Caco-2 (cell line): ENCODE measurements at regions not wholly inside any gene's neighbourhood (a gene's known extent, or its start where the extent isn't known, plus 50 kb on each side); places are given as distances from the start of the nearest gene placed in this dataset.

Source experiments
- BruUV-seq: library from RNA; stranded (reverse); fragments of 400-500 nt; replicated peaks from 2 replicates; lab custom pipeline; 2021; lab: Mats Ljungman, UMichigan
- CTCF ChIA-PET: fragments of 300-600 bp; sonication (Branson Sonifier 250); formaldehyde crosslinking; loops from one replicate; lab custom pipeline; 2022; ENCODE audit warnings: antibody characterized with exemption; lab: Charles Lee
- POLR2A ChIA-PET: fragments of 300-600 bp; sonication (Branson Sonifier 250); formaldehyde crosslinking; loops from one replicate; lab custom pipeline; 2022; ENCODE audit warnings: antibody characterized with exemption; lab: Charles Lee
- DNase-seq, 2 experiments: peaks; one replicate each; pipeline versions ENCODE4 v3.0.0 to v3.0.0-alpha.2; 2020 to 2022
- H3K27me3 ChIP-seq: replicated peaks from 2 replicates; pipeline ENCODE4 v1.6.0; 2011; ENCODE audit warnings: low read length; ENCODE audit not compliant: control insufficient read depth, insufficient read depth
- H3K36me3 ChIP-seq: 2 replicates; pipeline ENCODE4 v1.5.1; 2011; ENCODE audit warnings: low read length; ENCODE audit not compliant: control insufficient read depth, insufficient read depth
- H3K4me1 ChIP-seq: fragments of 250-450 bp; sonication (Bioruptor Pico); 2 replicates; pipeline ENCODE4 v1.5.1; 2020; ENCODE audit warnings: mild to moderate bottlenecking
- H3K4me3 ChIP-seq: 2 replicates; pipeline ENCODE4 v1.5.1; 2011; ENCODE audit warnings: low read depth, mild to moderate bottlenecking, control low read depth, low read length
- H3K9me3 ChIP-seq: fragments of 250-450 bp; sonication (Bioruptor Pico); 2 replicates; pipeline ENCODE4 v1.5.1; 2020; ENCODE audit warnings: mild to moderate bottlenecking, moderate library complexity
- H3K27ac Mint-ChIP-seq: one replicate; pipeline ENCODE4 v1.8.0; 2022; ENCODE audit warnings: mixed read lengths; ENCODE audit not compliant: unreplicated experiment
- H3K27me3 Mint-ChIP-seq: one replicate; pipeline ENCODE4 v1.8.0; 2022; ENCODE audit warnings: mixed read lengths; ENCODE audit not compliant: insufficient read depth, unreplicated experiment
- H3K36me3 Mint-ChIP-seq: one replicate; pipeline ENCODE4 v1.8.0; 2022; ENCODE audit warnings: mild to moderate bottlenecking, mixed read lengths; ENCODE audit not compliant: insufficient read depth, unreplicated experiment
- H3K4me1 Mint-ChIP-seq: one replicate; pipeline ENCODE4 v1.8.0; 2022; ENCODE audit warnings: low read depth, mixed read lengths; ENCODE audit not compliant: unreplicated experiment
- H3K4me3 Mint-ChIP-seq: one replicate; pipeline ENCODE4 v1.8.0; 2022; ENCODE audit warnings: mild to moderate bottlenecking, moderate library complexity, mixed read lengths; ENCODE audit not compliant: unreplicated experiment
- H3K9me3 Mint-ChIP-seq: one replicate; pipeline ENCODE4 v1.8.0; 2022; ENCODE audit warnings: mixed read lengths; ENCODE audit not compliant: unreplicated experiment
- CTCF ChIP-seq, 2 experiments: fragments of 200-600 bp in 1 of 2; IDR thresholded peaks; 1 replicate in 1 of 2; 2 replicates in 1 of 2; pipeline versions ENCODE4 v1.5.1 to v1.8.0; 2011 to 2022; ENCODE audit warnings: antibody characterized with exemption in 1 of 2, control low read depth in 1 of 2, inconsistent platforms in 1 of 2, low read depth in 1 of 2, low read length in 1 of 2, mild to moderate bottlenecking in 1 of 2, moderate library complexity in 1 of 2; ENCODE audit not compliant: insufficient read depth in 1 of 2, severe bottlenecking in 1 of 2, unreplicated experiment in 1 of 2
- intact Hi-C: fragments of 100-400 bp; cut with micrococcal nuclease; formaldehyde crosslinking; loops from one replicate; pipeline ENCODE4 v1.10.0; 2022; ENCODE audit not compliant: unreplicated experiment

DNA sequence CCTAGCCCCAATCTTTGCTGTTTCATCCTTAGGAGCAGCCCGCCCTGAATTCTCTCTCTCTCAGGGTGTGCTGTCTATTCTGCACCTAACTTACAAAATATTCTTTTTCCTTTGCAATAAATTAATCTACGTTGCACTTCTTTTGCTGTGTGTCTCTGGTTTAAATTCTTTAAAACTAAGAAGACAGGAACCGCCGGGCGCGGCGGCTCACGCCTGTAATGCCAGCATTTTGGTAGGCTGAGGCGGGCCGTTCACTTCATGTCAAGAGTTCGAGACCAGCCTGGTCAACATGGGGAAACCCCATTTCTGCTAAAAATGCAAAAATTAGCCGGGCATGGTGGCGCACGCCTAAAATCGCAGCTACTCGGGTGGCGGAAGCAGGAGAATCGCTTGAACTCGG lies 148.5 kb upstream of the PRSS16 start:
- POLR2A ChIA-PET: no interaction called here
- intact Hi-C loops: no loop called here
- TF ChIP-seq CTCF (IDR thresholded peaks at IDR 0.05; ENCODE audit: insufficient read depth in 1 of 2, low read depth in 1 of 2, low read length in 1 of 2, severe bottlenecking in 1 of 2, unreplicated experiment in 1 of 2): no peak
- Histone ChIP-seq H3K27me3 (no peaks in the 10 kb centered on the region), H3K36me3 (no peaks in the 10 kb centered on the region), H3K4me3 (no peak overlapping the region), H3K9me3 (no peaks in the 10 kb centered on the region), H3K4me1 (no peaks in the 10 kb centered on the region)
- Mint-ChIP-seq H3K4me3 (no peak overlapping the region), H3K27ac (no peak overlapping the region), H3K27me3 (no peaks in the 10 kb centered on the region), H3K4me1 (peaks cover 7% of the 10 kb centered on the region), H3K9me3 (peaks cover 7% of the 10 kb centered on the region), H3K36me3 (peaks cover 11% of the 10 kb centered on the region)
- no peak for DNase-seq
- CTCF ChIA-PET: no interaction called here
- BruUV-seq: no TSS peak

DNA sequence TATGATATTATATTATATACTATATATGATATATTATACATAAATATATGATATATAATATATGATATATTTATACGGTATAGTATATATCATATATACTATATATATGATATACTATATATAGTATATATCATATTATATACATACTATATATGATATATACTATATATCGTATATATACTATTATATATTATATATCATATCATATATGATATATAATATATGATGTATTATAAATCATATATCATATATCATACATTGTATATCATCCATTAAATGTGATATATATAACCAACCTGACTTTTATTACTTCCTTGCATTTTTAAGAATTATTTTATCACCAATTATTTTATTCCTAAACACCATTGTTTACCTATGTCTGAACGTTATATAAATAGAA lies 146.6 kb upstream of the PRSS16 start:
- Mint-ChIP-seq H3K27me3 (no peaks in the 10 kb centered on the region), H3K9me3 (peaks cover 7% of the 10 kb centered on the region), H3K4me3 (no peak overlapping the region), H3K36me3 (peaks cover 11% of the 10 kb centered on the region), H3K4me1 (peaks cover 7% of the 10 kb centered on the region), H3K27ac (no peak overlapping the region)
- no peak for TF ChIP-seq CTCF (IDR thresholded peaks at IDR 0.05; ENCODE audit: insufficient read depth in 1 of 2, low read depth in 1 of 2, low read length in 1 of 2, severe bottlenecking in 1 of 2, unreplicated experiment in 1 of 2)
- Histone ChIP-seq H3K9me3 (no peaks in the 10 kb centered on the region), H3K4me1 (no peaks in the 10 kb centered on the region), H3K36me3 (no peaks in the 10 kb centered on the region), H3K4me3 (no peak overlapping the region), H3K27me3 (no peaks in the 10 kb centered on the region)
- no TSS peak for BruUV-seq
- DNase-seq: no peak
- intact Hi-C loops: no loop called here
- POLR2A ChIA-PET: no interaction called here
- CTCF ChIA-PET: no interaction called here

GRCh38 chr6:27101824-27102223 lies 145.7 kb upstream of the PRSS16 start:
- Mint-ChIP-seq H3K9me3 (peaks cover 7% of the 10 kb centered on the region), H3K36me3 (peaks cover 8% of the 10 kb centered on the region), H3K27me3 (no peaks in the 10 kb centered on the region), H3K4me1 (peaks cover 7% of the 10 kb centered on the region), H3K27ac (no peak overlapping the region), H3K4me3 (no peak overlapping the region)
- Histone ChIP-seq H3K4me1 (no peaks in the 10 kb centered on the region), H3K36me3 (no peaks in the 10 kb centered on the region), H3K4me3 (no peak overlapping the region), H3K9me3 (no peaks in the 10 kb centered on the region), H3K27me3 (no peaks in the 10 kb centered on the region)
- ChIA-PET CTCF (no interaction called here), POLR2A (no interaction called here)
- intact Hi-C loops: no loop called here
- DNase-seq: no peak
- TF ChIP-seq CTCF (IDR thresholded peaks at IDR 0.05; ENCODE audit: insufficient read depth in 1 of 2, low read depth in 1 of 2, low read length in 1 of 2, severe bottlenecking in 1 of 2, unreplicated experiment in 1 of 2): no peak
- no TSS peak for BruUV-seq
